ENCODE measurements at regions not wholly inside any gene's neighbourhood (a gene's known extent, or its start where the extent isn't known, plus 50 kb on each side); places are given as distances from the start of the nearest gene placed in this dataset.
"Not testable (repeated sequence)": the region's sequence is repeated elsewhere in the genome, so short reads cannot be mapped to it uniquely, and the experiment has no call there.

DNA sequence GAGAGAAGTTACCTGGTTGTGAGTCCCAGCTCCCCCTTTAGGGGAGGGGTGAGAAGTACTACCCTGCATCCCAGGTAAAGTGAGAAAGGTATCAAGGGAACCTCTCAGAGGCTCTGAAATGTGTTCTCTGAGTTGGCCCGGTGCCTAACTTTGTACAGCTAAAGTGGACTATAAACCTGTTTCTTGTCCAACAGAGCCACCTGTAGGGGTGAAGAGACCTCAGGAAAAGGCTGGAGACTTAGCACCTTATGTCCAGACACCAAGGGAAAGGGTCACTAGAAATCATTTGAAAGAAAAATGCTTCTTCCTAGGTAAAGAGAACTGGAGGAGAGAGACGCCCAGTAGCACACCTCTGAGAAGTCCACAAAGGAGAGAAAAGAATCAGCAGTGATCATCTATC, 108.3 kb upstream of the KIF2A start:
- no peak for DNase-seq

DNA sequence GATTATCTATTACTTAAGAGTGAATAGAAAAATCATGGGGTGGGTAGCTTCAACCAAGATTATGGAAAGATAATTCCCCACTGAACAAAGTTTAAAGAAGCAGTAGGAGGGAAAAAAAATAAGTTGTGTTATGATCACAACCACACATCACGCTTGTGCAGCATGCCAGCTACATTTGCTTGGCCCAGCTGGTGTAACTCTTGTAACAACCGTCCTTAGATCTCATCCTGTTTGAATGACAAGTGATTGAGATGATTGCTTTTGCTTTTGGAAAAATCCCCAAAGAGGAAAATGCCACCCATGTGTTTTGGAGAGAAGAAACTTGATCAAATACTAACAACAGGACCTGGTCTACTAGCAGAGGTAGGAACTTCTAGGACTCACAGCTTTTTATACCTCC, 107.6 kb upstream of the KIF2A start:
- DNase-seq: no peak

DNA sequence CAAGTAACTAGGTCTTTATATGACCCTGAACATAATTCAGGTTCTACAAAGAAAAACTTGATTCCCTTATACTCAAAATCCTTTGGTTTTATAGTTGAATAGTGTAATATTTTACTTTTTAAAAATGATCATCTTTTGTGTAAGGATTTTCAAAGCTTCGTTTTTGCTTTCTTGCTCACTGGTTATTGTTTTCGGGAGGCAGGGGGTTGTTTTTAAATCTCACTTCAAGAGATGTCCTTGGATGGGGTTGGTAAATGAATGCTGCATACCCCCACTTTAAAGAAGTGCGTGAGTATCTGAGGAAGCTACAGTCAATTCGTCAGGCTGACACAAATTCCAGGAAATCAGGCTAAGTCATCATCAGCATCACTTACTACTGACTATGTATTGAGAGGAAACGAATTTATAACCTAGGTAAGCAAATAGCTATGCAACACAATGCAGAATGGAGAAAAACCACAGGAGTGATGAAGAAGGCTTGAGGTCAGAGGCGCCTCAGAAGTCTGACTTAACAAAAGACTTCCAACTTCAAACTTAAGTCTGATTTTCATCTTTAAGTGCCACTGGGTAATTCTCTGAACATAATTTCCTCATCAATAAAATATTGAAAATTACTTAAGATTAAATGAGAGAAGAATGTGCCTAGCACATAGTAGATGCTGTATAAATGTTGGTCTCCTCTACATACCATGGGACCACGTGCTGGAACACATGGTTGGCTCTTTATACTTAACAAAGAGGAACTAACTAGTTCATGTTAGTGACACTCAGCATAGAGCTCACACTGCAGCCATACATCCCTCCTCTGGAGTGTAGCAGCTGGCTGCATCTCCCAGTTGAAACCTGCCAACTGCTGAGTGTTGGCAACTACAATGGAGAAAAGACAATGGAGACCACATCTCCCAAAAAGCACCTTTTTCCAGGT, 106.0 kb upstream of the KIF2A start:
- DNase-seq: no peak

DNA sequence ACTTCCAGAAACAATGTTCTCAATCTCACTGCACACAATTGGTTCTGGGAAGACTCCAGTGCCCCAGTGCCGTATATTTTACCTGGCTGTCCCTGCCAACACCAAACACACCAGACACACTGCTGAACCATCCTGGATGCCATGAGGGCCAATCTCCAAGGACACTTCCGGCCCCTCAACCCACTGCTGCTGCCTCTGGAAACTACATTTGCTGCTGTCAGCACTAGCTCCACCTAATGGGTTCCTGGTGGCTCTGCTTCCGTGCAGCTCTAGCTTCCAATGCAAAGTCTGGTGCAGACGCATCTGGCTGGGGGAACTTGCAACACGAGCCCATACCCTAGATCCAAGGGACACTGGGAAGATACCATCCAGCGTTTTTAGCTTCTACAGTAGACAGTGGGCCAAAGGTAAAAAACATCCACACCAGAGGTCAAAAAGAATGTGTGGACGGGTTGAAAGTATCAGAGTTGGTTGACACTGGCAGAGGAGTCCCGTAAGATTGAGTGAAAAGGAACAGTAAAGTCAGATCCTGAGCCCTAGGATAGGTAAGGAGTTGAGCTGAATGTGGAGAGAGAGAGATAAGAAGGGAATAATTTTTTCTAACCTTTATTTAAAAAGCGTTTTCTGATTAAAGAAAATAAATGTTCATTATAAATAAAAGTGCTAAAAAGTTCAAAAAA, 99.7 kb upstream of the KIF2A start:
- no peak for DNase-seq

DNA sequence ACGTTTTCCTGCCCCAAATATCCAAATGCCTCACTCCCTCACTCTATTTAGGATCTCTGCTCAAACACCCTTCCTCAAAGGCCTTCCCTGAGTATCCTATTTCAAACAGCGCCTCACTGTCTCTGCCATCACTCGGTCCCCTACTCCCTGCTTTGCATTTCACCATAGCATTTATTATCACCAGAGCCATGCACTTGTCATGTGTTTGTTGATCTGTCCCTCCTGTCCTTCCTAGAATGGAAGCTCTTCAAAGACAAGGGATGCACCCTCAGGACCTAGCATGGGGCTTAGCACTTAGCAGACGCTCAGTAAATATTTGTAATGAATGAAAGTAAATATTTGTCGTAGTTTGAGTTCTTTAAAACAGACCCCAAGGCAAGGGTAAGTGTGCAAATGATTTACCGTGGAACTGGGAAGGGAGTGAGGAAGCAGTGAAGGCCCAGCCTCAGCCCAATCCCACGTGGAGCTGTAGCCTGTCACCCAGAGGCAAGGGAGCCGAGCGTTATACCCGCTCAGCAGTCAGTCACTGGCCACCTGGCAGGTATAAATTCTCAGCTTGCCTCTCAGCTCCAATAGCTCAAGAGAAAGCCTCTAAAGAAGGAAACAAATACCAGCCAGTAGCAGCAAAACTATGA, 97.7 kb upstream of the KIF2A start:
- no peak for DNase-seq

DNA sequence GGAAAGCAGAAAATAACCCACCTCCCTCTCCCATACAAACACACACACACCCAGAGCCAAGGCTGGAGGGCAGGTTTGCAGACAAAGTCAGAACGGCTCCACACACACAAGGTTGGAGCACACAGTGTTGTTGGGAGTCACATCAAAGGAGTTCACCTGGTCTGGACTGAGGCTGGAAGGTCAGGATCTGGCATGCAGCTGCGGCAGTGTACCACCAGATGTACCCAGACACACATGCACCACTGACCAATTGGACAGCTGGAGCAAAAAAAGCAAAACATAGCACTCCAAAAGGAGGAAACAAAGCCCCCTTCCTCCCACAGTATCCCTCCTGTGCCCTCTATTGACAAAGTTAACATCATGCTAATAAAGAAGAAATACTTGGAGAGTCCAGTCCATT, 94.6 kb upstream of the KIF2A start:
- DNase-seq: no peak

DNA sequence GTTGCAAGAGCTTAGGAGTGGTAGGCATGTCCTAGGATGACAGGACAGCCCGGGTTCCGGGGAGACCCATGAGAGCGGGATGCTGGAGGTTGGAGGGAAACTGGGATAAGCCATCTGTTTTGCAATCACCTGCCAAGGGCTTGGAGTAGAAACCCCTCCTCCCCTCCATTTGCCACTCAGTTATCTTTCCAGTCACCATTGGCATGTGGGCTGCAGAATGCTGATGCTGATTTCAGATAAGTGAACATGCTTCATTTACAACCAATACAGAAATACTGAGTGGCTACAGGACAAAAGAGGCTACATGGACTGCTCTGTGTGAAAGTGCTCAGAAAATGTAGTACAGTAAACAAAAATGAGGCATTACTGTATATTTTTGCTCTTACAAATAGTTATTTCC, 93.4 kb upstream of the KIF2A start:
- DNase-seq: no peak

DNA sequence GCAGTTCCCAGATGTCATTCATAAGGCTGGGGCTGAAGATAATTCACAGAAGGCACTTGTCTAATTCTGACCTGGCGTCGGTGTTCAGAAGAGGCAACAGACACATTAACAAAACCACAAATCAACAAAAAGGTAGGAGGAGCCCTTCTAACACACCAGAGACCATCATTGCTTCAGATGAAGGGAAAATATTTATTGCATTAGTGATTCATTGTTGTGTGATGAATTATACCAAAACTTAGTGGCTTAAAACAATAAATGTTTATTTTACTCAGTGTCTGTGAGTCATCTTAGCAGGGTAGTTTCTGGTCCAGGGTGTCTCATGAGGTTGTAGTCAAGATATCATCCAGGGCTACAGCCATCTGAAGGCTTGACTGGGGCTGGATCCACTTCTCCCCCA, 91.3 kb upstream of the KIF2A start:
- no peak for DNase-seq

DNA sequence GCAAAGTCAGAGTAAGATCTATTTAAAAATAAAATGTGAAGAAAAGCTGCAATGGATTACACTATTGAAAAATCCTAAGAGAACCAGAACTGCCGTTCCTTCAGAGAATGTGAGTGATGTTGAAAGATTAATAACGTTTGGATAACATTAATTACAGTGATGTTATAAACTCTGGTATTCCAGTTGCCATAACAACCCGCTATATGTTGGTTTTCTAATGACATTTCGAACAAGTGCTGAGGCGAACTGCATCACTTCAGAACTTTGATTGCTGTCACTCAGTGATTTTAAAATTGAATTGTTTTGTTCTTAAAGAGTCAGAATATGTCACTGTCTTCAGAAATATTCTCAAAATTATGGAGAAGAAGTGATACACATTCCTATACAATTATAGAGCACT, 89.4 kb upstream of the KIF2A start:
- DNase-seq: not testable (repeated sequence)

DNA sequence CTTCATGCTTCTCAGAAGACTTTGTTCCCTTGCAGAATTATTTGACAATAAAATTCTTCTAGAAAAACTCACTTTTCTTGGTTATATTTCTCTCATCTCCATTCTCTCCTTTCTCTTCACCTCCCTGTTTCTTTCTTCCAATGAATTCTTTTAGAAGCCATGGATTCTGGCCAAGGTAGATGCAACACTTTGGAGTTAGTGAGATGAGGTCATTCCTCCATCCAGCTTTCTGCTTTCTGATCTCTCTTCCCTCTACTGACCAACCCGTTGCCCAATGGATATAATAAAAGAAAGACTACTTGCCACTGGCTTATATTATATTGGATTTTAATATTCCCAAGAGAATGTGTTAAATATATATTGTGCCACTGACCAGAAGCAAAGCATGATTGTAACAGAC, 88.9 kb upstream of the KIF2A start:
- DNase-seq: not testable (repeated sequence)

DNA sequence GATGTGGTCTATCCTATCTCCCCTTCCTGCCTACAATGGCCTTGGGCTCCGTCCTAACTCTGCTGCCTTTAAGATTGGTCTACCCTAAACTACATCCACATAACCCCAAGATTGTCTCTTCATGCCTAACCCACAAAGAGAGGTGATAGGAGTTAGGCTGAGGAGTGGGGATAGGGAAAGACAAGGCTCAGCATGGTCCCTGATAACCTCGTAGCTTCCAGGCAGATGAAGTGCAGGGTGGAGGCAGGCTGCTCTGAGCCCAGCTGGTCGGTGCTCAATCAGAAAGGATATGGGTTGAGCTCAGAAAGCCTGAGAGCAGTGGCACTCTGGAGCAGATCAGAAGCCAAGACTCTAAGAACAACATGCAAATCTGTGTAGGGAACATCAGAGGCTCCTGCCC, 87.1 kb upstream of the KIF2A start:
- DNase-seq: not testable (repeated sequence)

DNA sequence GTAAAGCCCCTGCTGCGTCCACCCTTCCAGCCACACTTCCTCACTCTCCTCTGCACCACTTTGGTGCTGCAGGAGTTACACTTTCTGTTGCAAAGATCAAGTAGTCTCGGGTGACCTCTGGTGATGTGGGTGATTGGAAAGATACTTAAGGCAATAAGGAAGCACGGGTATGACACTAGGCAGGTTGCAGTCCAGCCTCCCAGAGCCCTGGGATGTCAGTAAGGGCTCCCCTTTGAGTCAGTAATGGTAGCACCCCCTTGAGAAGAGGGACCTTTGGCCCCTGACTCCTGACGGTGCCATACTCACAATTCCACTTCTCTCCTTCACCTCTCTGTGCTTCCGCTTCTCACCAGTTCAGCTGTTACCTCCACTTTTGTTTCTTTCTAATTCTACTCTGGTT, 84.1 kb upstream of the KIF2A start:
- DNase-seq: not testable (repeated sequence)

DNA sequence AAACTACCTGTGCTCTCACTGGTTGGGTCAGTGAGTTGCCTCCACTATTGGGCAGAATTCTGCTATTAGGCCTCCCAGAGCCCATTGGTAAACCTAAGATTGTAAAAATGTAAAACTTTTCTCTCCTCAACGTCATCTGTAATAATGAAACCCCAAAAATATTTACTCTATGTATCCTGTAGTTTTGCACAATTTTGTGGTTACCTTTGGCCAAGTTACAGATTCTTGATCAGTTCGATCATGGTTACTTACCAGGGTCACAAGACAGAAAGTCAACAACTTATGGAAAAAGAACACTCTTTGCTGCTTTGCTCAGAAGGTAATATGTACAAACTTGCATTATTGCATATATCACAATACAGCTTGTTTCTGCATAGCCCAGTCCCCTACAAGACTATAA, 83.7 kb upstream of the KIF2A start:
- not testable (repeated sequence) for DNase-seq

DNA sequence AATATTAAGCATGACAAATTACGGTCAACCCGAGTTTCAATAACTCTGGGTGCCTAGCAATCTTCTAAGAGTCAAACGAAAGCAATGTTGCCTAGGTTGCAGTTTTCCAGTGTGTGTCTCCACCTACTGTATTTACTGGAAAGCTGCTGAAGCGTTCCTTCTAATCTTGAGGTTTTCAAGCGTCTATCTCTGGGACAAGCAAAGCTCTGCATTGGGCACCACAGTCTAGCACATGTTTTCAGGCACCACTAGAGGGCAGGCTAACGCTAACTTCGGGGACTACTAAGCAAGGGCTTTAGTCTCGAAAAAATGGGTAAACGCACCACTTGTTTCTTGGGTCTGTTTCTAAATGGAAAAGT, 82.7 kb upstream of the KIF2A start:
- DNase-seq: not testable (repeated sequence)

DNA sequence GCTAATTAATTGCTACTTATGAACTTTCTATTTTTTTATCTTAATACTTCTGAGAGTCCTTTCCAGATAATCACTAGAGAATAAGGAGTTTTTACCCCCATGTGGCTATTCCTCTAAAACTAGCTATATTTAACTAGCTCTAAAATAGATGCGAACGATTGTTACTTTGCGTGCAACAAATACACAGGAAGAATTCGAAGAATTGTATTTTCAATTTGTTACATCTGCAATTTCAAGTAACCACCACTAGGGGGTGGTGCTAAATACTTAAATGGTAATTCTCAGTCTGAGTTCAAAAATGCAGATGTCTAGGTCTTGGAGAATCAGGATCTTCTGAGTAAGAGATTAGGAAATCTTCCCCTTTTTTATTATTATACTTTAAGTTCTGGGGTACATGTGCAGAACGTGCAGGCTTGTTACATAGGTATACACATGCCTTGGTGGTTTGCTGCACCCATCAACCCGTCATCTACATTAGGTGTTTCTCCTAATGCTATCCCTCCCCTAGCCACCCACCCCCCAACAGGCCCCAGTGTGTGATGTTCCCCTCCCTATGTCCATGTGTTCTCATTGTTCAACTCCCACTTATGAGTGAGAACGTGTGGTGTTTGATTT, 80.9 kb upstream of the KIF2A start:
- not testable (repeated sequence) for DNase-seq

DNA sequence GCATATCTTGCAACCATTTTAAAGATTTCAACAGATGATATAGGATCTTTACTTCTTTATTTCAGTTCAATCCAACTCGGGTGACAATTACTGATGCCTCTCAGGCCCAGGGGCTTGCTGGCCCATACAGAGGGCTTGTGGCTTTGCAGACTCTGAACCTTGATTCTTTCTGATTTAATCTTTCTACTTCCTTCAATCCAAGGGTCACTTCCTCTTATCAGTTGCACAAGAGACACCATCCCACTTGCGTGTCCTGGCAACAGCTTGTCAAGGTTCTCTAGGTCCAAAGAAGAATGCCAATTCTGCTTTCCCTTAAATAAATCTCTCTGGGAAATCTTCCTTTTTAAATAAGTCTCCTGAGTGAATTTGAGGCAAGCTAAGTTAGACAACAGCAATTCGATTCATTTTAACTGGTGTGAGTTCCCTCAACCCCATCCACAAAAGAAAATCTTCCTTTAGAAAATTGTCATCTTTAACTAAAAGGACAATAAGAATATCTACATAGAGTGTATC, 75.1 kb upstream of the KIF2A start:
- DNase-seq: not testable (repeated sequence)

DNA sequence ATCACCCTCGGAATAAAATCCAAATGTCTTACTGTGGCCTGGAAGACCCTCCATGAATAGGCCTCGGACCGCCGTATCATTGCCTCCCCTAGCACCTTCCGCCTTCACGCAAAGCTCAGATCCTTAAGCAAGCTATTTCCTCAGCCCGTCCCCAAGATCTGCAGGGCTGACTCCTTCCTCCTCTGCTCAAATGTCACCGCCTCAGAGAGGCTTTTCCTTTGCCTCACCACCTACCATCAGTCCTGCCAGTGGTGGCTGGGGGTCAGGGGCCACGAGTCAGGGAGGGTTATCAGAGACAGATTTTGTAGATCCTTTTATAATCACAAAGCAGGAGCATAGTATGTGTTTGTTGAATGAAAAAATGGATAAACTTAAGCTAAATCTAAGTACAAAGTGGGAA, 74.4 kb upstream of the KIF2A start:
- no peak for DNase-seq

DNA sequence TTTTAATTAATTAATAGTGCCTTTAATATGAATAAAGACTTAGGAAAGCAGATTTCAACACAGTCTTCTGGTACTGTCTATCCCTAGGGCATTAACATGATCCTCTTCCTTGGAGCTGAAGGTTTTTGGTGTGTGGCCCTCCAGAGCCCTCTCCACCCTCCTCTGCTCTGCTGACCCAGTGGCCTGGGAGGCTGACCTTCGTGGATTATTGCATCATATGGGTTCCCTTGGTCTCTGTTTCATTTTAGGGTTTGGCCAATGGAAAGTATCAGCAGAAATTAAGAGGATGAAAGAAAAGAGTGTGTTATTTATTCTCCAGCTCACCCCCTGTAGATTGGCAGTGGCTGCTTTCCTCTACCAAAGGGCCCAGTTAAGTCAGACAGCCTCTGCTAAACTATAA, 73.8 kb upstream of the KIF2A start:
- DNase-seq: not testable (repeated sequence)

DNA sequence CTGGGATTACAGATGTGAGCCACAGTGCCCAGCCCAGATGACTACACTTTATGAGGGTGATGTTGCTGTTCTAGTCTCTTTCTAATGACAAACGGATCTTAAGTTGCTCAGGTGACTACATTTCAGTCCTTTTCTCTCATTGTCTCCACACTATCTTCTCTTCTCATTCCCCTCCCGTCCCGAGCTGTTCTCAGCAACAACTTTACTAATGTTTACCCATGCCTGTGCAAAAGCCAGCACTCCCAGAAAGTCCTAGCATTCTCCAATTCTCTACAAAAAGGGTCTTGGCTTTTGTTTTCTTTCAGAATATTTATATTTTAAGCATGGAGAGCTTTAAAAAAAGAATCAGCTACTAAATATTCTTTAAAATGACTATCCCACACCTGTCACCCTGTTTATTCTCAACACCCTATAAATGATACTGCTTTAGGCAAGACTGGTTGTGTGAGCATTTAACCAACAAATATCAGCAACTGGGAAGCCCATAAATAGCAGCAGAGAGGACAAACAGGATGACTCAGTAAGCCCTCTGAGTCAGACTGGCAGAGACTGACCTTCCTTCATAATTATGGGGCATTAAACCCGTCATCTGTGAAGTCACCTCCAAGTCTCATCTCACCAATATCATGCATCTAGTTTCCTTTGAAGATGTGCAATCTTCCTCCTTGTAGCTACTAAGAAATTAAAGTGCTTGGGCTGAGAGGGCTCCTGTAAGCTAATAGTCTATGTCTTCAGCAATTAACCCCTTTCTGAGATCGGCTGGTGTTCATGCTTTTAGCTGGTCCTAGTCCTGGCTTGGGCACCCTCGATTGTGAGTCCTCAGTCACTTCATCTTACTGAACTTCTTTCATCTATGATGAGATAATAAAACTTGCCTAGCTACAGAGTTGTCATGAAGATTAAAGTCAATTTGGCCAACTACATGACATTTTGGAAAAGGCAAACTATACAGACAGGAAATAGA, 72.6 kb upstream of the KIF2A start:
- DNase-seq: not testable (repeated sequence)

DNA sequence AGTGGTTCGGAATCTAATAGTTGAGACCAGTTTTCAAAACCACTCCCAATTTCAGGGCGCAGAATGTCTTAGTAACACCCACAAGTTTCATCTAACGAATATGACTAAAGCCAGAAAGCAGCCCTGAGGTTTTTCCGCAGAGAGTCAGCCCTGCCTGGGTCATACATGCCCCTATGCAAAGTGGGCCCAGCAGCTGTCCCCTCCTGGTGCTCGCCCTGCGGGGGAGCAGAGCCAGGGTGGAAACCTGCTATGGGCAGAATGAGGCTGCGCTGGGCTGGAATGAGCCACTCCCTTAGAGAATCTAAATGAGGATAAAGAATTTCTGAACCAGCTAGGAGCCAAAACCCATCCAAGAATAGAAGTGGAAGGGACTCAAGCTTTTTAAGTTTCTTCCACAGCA, 69.4 kb upstream of the KIF2A start:
- not testable (repeated sequence) for DNase-seq

DNA sequence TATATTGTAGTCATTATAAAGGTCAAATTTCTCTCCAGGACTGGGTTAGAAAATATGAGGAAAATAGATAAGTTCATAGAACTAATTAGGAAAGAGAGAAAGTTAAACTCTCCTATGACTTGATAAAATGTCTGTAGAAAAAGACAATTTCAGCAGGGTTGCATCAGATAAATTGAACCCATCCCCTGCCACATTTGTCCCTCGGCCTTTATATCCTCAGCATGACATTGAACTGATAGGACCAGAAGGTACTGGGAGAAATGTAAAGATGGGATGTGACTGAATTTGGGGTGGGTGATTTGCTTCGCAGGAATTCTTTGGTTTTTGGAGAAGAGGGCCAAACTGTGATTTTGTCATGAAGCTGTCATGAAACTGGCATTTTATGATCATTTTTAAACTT, 68.1 kb upstream of the KIF2A start:
- DNase-seq: not testable (repeated sequence)

DNA sequence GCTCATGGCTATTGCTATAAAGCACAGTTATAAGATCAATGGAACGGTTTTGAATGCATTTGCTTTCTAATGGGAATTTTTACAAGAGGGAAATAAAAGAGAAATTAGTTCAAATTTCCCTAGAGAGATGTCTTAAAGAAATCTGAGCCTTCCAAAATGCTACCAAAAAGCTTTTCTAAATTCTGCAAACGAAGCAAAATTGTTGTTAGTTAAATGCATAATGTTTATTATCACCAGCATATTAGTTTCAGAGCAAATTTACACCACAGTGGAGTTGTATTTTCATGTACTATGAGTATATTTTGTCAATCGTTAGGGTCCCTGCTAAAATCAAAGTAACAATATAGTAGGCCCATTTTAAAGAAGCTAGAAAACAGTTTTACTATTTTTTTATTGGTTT, 67.4 kb upstream of the KIF2A start:
- DNase-seq: not testable (repeated sequence)
